Esophagus muscularis mucosa (tissue), 4 donors: ENCODE measurements at regions not wholly inside any gene's neighbourhood (a gene's known extent, or its start where the extent isn't known, plus 50 kb on each side); places are given as distances from the start of the nearest gene placed in this dataset.

Source experiments
- EP300 ChIP-seq: sonication (generic); formaldehyde crosslinking; IDR thresholded peaks from one replicate; pipeline ENCODE4 v1.6.1; 2017; ENCODE audit warnings: antibody characterized with exemption
- POLR2A ChIP-seq: fragments of 450-650 bp; IDR thresholded peaks from one replicate; pipeline ENCODE4 v1.6.1; 2017; ENCODE audit warnings: antibody characterized with exemption, moderate library complexity, mild to moderate bottlenecking, low read depth
- POLR2AphosphoS5 ChIP-seq, 2 donors: sonication (generic); formaldehyde crosslinking; IDR thresholded peaks; one replicate each; pipeline ENCODE4 v1.6.1; 2017; ENCODE audit warnings: antibody characterized with exemption in 2 of 2
- TF ChIP-seq, protein P1 (sequence below), 3 experiments: fragments of 200-600 bp in 2 of 3; fragments of 450-650 bp in 1 of 3; sonication (generic) in 2 of 3; IDR thresholded peaks; one replicate each; pipeline ENCODE4 v1.5.1; 2017 to 2019; ENCODE audit warnings: antibody characterized with exemption in 3 of 3, mild to moderate bottlenecking in 2 of 3, moderate library complexity in 1 of 3

- TF ChIP-seq, protein P1, sequence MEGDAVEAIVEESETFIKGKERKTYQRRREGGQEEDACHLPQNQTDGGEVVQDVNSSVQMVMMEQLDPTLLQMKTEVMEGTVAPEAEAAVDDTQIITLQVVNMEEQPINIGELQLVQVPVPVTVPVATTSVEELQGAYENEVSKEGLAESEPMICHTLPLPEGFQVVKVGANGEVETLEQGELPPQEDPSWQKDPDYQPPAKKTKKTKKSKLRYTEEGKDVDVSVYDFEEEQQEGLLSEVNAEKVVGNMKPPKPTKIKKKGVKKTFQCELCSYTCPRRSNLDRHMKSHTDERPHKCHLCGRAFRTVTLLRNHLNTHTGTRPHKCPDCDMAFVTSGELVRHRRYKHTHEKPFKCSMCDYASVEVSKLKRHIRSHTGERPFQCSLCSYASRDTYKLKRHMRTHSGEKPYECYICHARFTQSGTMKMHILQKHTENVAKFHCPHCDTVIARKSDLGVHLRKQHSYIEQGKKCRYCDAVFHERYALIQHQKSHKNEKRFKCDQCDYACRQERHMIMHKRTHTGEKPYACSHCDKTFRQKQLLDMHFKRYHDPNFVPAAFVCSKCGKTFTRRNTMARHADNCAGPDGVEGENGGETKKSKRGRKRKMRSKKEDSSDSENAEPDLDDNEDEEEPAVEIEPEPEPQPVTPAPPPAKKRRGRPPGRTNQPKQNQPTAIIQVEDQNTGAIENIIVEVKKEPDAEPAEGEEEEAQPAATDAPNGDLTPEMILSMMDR (IDR thresholded peaks at IDR 0.05) = no peak
- TF ChIP-seq POLR2A = no peak
- TF ChIP-seq POLR2AphosphoS5 (IDR thresholded peaks at IDR 0.05) = no peak
- no peak for TF ChIP-seq EP300
These were observed 455.6 kb downstream of the POM121L12 start for GRCh38 chr7:53491051-53491450.
